ENCODE measurements at regions not wholly inside any gene's neighbourhood (a gene's known extent, or its start where the extent isn't known, plus 50 kb on each side); places are given as distances from the start of the nearest gene placed in this dataset.

DNA sequence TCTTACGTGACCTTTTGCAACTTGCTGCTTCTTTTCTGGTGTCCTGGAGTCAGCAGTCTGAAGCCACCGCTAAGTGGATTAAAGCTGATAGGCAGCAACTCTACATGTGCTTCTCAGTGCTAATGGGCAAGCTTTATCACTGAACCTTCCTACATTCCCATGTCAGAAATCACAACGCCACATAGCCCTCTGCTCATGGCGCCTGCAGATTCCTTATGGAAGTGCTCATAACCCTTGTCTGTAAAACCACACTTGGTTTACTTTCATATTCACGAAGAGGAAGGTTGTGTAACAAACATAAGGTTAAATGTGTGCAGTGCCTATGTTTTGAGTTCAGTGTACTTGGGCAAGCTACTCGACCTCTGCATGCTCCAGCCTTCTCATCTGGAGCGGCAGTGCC is 319.8 kb downstream of the FBXO15 start:
- H3K9ac ChIP-seq (ENCODE audit: low read depth in 1 of 2, low read length in 2 of 2): no peak overlapping the region
- DNase-seq (ENCODE audit: low spot score): no peak
- no peak overlapping the region for H3K27ac ChIP-seq (ENCODE audit: low read depth in 1 of 2, low read length in 2 of 2)
- H3K4me3 ChIP-seq (ENCODE audit: low read depth in 1 of 3, low read length in 3 of 3): no peak overlapping the region
- peaks cover 0 to 2% (median 0%) of the 10 kb centered on the region in 4 donors for H3K27me3 ChIP-seq (ENCODE audit: control insufficient read depth in 4 of 4, insufficient read depth in 4 of 4, low read length in 3 of 4)
- H3K4me1 ChIP-seq (ENCODE audit: control insufficient read depth in 4 of 4, insufficient read depth in 4 of 4, low read length in 3 of 4): no peaks in the 10 kb centered on the region
- no peaks in the 10 kb centered on the region for H3K36me3 ChIP-seq (ENCODE audit: control insufficient read depth in 4 of 4, insufficient read depth in 3 of 4, low read depth in 1 of 4, low read length in 3 of 4)
- no peaks in the 10 kb centered on the region for H3K9me3 ChIP-seq (ENCODE audit: control insufficient read depth in 4 of 4, low read length in 3 of 4)
- WGBS: 75% methylated on average over 7 of the region's 7 CpGs
- no peak for TF ChIP-seq JUND (IDR thresholded peaks at IDR 0.05)
- no peak for TF ChIP-seq HNF4G (IDR thresholded peaks at IDR 0.05)
- no peak for TF ChIP-seq TAF1 (conservative IDR thresholded peaks at IDR 0.05)
- TF ChIP-seq EGR1 (IDR thresholded peaks at IDR 0.05; ENCODE audit: low read depth in 2 of 2): no peak

DNA sequence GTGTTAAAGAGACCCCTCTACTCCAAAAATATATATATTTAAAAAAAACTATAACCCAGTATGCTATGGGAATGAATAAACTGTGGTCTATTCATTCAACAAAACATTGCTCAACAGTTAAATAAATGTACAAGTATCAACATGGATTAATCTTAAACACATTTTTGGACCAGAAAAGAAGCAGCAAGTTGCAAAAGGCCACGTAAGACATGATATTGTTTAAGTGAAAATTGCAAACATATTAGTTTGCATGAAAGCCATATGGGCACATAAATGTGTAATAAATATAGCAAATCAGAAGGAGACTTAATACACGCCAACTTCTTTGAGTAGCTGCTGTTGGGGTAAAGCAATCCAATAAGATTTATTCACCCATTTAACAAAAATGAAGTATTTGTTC is 321.5 kb downstream of the FBXO15 start:
- no peak overlapping the region for H3K9ac ChIP-seq (ENCODE audit: low read depth in 1 of 2, low read length in 2 of 2)
- no peak for TF ChIP-seq EGR1 (IDR thresholded peaks at IDR 0.05; ENCODE audit: low read depth in 2 of 2)
- TF ChIP-seq, protein P1, sequence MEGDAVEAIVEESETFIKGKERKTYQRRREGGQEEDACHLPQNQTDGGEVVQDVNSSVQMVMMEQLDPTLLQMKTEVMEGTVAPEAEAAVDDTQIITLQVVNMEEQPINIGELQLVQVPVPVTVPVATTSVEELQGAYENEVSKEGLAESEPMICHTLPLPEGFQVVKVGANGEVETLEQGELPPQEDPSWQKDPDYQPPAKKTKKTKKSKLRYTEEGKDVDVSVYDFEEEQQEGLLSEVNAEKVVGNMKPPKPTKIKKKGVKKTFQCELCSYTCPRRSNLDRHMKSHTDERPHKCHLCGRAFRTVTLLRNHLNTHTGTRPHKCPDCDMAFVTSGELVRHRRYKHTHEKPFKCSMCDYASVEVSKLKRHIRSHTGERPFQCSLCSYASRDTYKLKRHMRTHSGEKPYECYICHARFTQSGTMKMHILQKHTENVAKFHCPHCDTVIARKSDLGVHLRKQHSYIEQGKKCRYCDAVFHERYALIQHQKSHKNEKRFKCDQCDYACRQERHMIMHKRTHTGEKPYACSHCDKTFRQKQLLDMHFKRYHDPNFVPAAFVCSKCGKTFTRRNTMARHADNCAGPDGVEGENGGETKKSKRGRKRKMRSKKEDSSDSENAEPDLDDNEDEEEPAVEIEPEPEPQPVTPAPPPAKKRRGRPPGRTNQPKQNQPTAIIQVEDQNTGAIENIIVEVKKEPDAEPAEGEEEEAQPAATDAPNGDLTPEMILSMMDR (IDR thresholded peaks at IDR 0.05; ENCODE audit: low read depth, low read length, missing input control): no peak
- TF ChIP-seq YY1 (IDR thresholded peaks at IDR 0.05): no peak
- TF ChIP-seq, protein P2, sequence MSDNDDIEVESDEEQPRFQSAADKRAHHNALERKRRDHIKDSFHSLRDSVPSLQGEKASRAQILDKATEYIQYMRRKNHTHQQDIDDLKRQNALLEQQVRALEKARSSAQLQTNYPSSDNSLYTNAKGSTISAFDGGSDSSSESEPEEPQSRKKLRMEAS (IDR thresholded peaks at IDR 0.05): no peak
- no peak overlapping the region for H3K27ac ChIP-seq (ENCODE audit: low read depth in 1 of 2, low read length in 2 of 2)
- no peak overlapping the region for H3K4me3 ChIP-seq (ENCODE audit: low read depth in 1 of 3, low read length in 3 of 3)
- no peaks in the 10 kb centered on the region for H3K9me3 ChIP-seq (ENCODE audit: control insufficient read depth in 4 of 4, low read length in 3 of 4)
- no peaks in the 10 kb centered on the region for H3K4me1 ChIP-seq (ENCODE audit: control insufficient read depth in 4 of 4, insufficient read depth in 4 of 4, low read length in 3 of 4)
- peaks cover 0 to 2% (median 0%) of the 10 kb centered on the region in 4 donors for H3K27me3 ChIP-seq (ENCODE audit: control insufficient read depth in 4 of 4, insufficient read depth in 4 of 4, low read length in 3 of 4)
- 68% methylated on average over 2 of the region's 2 CpGs for WGBS
- no peak for DNase-seq (ENCODE audit: low spot score)
- H3K36me3 ChIP-seq (ENCODE audit: control insufficient read depth in 4 of 4, insufficient read depth in 3 of 4, low read depth in 1 of 4, low read length in 3 of 4): no peaks in the 10 kb centered on the region

DNA sequence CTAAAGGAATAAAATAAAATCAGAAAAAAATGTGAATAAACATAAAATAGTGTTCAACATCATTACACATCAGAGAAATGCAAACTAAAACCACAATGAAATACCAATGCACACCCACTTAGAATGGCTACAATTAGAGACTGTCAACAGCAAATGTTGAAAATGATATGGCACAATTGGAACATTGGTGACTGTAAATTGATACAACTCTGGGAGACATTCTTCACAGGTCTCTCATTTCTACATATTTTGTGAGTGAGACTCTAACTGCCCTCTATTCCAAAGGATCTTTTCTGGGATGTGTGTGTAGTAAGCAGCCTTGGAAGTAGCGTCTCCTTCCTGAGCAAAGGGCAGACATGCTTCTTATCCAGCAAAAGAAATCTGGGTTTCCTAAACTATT is 323.0 kb downstream of the FBXO15 start:
- Histone ChIP-seq H3K4me1 (ENCODE audit: control insufficient read depth in 4 of 4, insufficient read depth in 4 of 4, low read length in 3 of 4) (no peaks in the 10 kb centered on the region), H3K27me3 (ENCODE audit: control insufficient read depth in 4 of 4, insufficient read depth in 4 of 4, low read length in 3 of 4) (no peaks in the 10 kb centered on the region), H3K9ac (ENCODE audit: low read depth in 1 of 2, low read length in 2 of 2) (no peak overlapping the region), H3K4me3 (ENCODE audit: low read depth in 1 of 3, low read length in 3 of 3) (no peak overlapping the region), H3K36me3 (ENCODE audit: control insufficient read depth in 4 of 4, insufficient read depth in 3 of 4, low read depth in 1 of 4, low read length in 3 of 4) (no peaks in the 10 kb centered on the region), H3K27ac (ENCODE audit: low read depth in 1 of 2, low read length in 2 of 2) (no peak overlapping the region), H3K9me3 (ENCODE audit: control insufficient read depth in 4 of 4, low read length in 3 of 4) (no peaks in the 10 kb centered on the region)
- WGBS: 72% methylated on average over 1 of the region's 1 CpG
- TF ChIP-seq, protein P3, sequence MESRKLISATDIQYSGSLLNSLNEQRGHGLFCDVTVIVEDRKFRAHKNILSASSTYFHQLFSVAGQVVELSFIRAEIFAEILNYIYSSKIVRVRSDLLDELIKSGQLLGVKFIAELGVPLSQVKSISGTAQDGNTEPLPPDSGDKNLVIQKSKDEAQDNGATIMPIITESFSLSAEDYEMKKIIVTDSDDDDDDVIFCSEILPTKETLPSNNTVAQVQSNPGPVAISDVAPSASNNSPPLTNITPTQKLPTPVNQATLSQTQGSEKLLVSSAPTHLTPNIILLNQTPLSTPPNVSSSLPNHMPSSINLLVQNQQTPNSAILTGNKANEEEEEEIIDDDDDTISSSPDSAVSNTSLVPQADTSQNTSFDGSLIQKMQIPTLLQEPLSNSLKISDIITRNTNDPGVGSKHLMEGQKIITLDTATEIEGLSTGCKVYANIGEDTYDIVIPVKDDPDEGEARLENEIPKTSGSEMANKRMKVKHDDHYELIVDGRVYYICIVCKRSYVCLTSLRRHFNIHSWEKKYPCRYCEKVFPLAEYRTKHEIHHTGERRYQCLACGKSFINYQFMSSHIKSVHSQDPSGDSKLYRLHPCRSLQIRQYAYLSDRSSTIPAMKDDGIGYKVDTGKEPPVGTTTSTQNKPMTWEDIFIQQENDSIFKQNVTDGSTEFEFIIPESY (IDR thresholded peaks at IDR 0.05): no peak
- TF ChIP-seq, protein P4, sequence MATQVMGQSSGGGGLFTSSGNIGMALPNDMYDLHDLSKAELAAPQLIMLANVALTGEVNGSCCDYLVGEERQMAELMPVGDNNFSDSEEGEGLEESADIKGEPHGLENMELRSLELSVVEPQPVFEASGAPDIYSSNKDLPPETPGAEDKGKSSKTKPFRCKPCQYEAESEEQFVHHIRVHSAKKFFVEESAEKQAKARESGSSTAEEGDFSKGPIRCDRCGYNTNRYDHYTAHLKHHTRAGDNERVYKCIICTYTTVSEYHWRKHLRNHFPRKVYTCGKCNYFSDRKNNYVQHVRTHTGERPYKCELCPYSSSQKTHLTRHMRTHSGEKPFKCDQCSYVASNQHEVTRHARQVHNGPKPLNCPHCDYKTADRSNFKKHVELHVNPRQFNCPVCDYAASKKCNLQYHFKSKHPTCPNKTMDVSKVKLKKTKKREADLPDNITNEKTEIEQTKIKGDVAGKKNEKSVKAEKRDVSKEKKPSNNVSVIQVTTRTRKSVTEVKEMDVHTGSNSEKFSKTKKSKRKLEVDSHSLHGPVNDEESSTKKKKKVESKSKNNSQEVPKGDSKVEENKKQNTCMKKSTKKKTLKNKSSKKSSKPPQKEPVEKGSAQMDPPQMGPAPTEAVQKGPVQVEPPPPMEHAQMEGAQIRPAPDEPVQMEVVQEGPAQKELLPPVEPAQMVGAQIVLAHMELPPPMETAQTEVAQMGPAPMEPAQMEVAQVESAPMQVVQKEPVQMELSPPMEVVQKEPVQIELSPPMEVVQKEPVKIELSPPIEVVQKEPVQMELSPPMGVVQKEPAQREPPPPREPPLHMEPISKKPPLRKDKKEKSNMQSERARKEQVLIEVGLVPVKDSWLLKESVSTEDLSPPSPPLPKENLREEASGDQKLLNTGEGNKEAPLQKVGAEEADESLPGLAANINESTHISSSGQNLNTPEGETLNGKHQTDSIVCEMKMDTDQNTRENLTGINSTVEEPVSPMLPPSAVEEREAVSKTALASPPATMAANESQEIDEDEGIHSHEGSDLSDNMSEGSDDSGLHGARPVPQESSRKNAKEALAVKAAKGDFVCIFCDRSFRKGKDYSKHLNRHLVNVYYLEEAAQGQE (IDR thresholded peaks at IDR 0.05): no peak
- no peak for TF ChIP-seq GABPA (IDR thresholded peaks at IDR 0.05 in 1 of 2, conservative IDR thresholded peaks at IDR 0.05 in 1 of 2)
- TF ChIP-seq, protein P2 (IDR thresholded peaks at IDR 0.05): no peak
- TF ChIP-seq, protein P5, sequence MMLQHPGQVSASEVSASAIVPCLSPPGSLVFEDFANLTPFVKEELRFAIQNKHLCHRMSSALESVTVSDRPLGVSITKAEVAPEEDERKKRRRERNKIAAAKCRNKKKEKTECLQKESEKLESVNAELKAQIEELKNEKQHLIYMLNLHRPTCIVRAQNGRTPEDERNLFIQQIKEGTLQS (IDR thresholded peaks at IDR 0.05): no peak
- TF ChIP-seq TAF1 (conservative IDR thresholded peaks at IDR 0.05): no peak
- TF ChIP-seq NR2F2 (IDR thresholded peaks at IDR 0.05): no peak
- TF ChIP-seq SP1 (IDR thresholded peaks at IDR 0.05): no peak
- TF ChIP-seq FOXA2 (IDR thresholded peaks at IDR 0.05): no peak
- TF ChIP-seq HNF4A (conservative IDR thresholded peaks at IDR 0.05): no peak
- TF ChIP-seq EGR1 (IDR thresholded peaks at IDR 0.05; ENCODE audit: low read depth in 2 of 2): no peak
- TF ChIP-seq YY1 (IDR thresholded peaks at IDR 0.05): no peak
- TF ChIP-seq JUND (IDR thresholded peaks at IDR 0.05): no peak
- DNase-seq (ENCODE audit: low spot score): no peak

All from liver (tissue), 8 donors.